ENCODE measurements at regions not wholly inside any gene's neighbourhood (a gene's known extent, or its start where the extent isn't known, plus 50 kb on each side); places are given as distances from the start of the nearest gene placed in this dataset.
A peak's percentile ranks its signal among the peaks of the same experiment; 100 is the strongest.

- FAIRE-seq (no peak), ATAC-seq (no peak; the same call in 2 of the 3 replicates), DNase-seq (ENCODE audit: extremely low read depth in 1 of 4, low spot score in 3 of 4) (no peak)
- Histone ChIP-seq H3K9ac (ENCODE audit: insufficient read depth in 1 of 2, low read depth in 2 of 2, low read length in 2 of 2) (no peak overlapping the region; a peak in 1 of 4 replicates), H3K9me3 (replicated peaks; ENCODE audit: control insufficient read depth, insufficient read depth, low read depth, low read length) (no peaks in the 10 kb centered on the region), H3K36me3 (ENCODE audit: control insufficient read depth, insufficient read depth, low read length) (peaks cover 61% of the 10 kb centered on the region; the same call in 2 of the 3 replicates), H4K20me1 (replicated peaks; ENCODE audit: control insufficient read depth, insufficient read depth, low read length) (peaks cover 26% of the 10 kb centered on the region), H3K4me2 (ENCODE audit: insufficient read depth, low read length) (no peak overlapping the region), H3K27ac (ENCODE audit: extremely low read depth, low read depth, low read length) (no peak overlapping the region), H3K27me3 (ENCODE audit: control insufficient read depth in 2 of 2, insufficient read depth in 2 of 2, low read length in 2 of 2) (no peaks in the 10 kb centered on the region), H3K4me3 (no peak overlapping the region), H3K4me1 (replicated peaks in 1 of 2; ENCODE audit: control insufficient read depth in 2 of 2, insufficient read depth in 2 of 2, low read length in 2 of 2) (peaks cover 0 to 5% of the 10 kb centered on the region in 2 experiments; a peak in 4 of 5 replicates), H2AFZ (ENCODE audit: low read depth, low read length) (no peak overlapping the region), H3K79me2 (ENCODE audit: control insufficient read depth, insufficient read depth, low read length) (peaks cover 96% of the 10 kb centered on the region), H3K9me1 (ENCODE audit: control insufficient read depth, insufficient read depth, low read length) (peaks cover 3% of the 10 kb centered on the region)
- 79% methylated on average over 14 of the region's 22 CpGs for WGBS (ENCODE audit: insufficient coverage, low coverage, missing lambda C conversion rate)
- BruUV-seq (replicated peaks), result no TSS peak
- in situ Hi-C loops (cut with MboI), result no loop called here
- CTCF ChIA-PET (ENCODE audit: low intra/inter-chr PET ratio), result no interaction called here
- intact Hi-C loops (cut with micrococcal nuclease), result loop anchor here (10.0 kb wide), 5 partner anchors 49 to 491 kb away; partner anchors contain the start of gene WSB1
- POLR2A ChIA-PET, result interaction anchor here (1.0 to 1.6 kb wide), 2 partner anchors 9 to 19 kb away, joined by 3 to 10 read pairs; no protein-coding TSS in a partner anchor
- TF ChIP-seq SETDB1 (IDR thresholded peaks at IDR 0.05; ENCODE audit: low read length) (no peak), ZBTB33 (CRISPR knock-in tag; IDR thresholded peaks at IDR 0.05) (peak; percentile 44; the same call in 1 of the 2 replicates), POLR2AphosphoS5 (IDR thresholded peaks at IDR 0.05; ENCODE audit: control insufficient read depth, insufficient read depth, low read depth, low read length) (peak; percentile 56; the same call in 1 of the 2 replicates), HNRNPL (IDR thresholded peaks at IDR 0.05; ENCODE audit: low read depth, low read length) (0 out of 2 replicates have a peak, but pooled peaks have one; percentile 19), SP2 (IDR thresholded peaks at IDR 0.05; ENCODE audit: extremely low read depth, low read depth, low read length, poor library complexity, severe bottlenecking) (no peak), FOXP4 (CRISPR knock-in tag; IDR thresholded peaks at IDR 0.05; ENCODE audit: borderline replicate concordance) (0 out of 2 replicates have a peak, but pooled peaks have one; percentile 6), ERF (CRISPR knock-in tag; IDR thresholded peaks at IDR 0.05) (no peak), ZNF316 (IDR thresholded peaks at IDR 0.05) (no peak), CCNT2 (IDR thresholded peaks at IDR 0.05; ENCODE audit: borderline replicate concordance, extremely low read depth, insufficient read length, low read depth, low read length) (peak; percentile 40), POU5F1 (IDR thresholded peaks at IDR 0.05; ENCODE audit: borderline replicate concordance, low read depth, low read length, partially characterized antibody) (no peak), ZBED1 (IDR thresholded peaks at IDR 0.05) (peak; percentile 93; the same call in 1 of the 2 replicates), YY1 (IDR thresholded peaks at IDR 0.05; ENCODE audit: borderline replicate concordance in 1 of 3, control insufficient read depth in 1 of 3, extremely low read depth in 1 of 3, insufficient read depth in 3 of 3, insufficient read length in 1 of 3, insufficient replicate concordance in 2 of 3, low read depth in 1 of 3, low read length in 2 of 3) (peak in 1 of 3 experiments; percentile 18), MAX (CRISPR knock-in tag; IDR thresholded peaks at IDR 0.05) (peak; percentile 48), PRPF4 (IDR thresholded peaks at IDR 0.05; ENCODE audit: insufficient read depth, low read depth, low read length, poor library complexity, severe bottlenecking) (no peak), RBM22 (IDR thresholded peaks at IDR 0.05; ENCODE audit: low read depth, low read length, poor library complexity, severe bottlenecking) (peak; percentile 90)
These were observed 210.3 kb upstream of the WSB1 start for GRCh38 chr17:27083408-27084185.

Measured in K562 (cell line).